ENCODE measurements at regions not wholly inside any gene's neighbourhood (a gene's known extent, or its start where the extent isn't known, plus 50 kb on each side); places are given as distances from the start of the nearest gene placed in this dataset.

- TF ChIP-seq POLR2A (IDR thresholded peaks at IDR 0.05; ENCODE audit: low read depth, low read length) (no peak), POLR2AphosphoS5 (IDR thresholded peaks at IDR 0.05; ENCODE audit: low read depth, low read length) (no peak), TAF1 (IDR thresholded peaks at IDR 0.05; ENCODE audit: borderline replicate concordance, low read depth, low read length) (no peak)
Measured at GRCh38 chr1:29586991-29587745, 350.8 kb downstream of the PTPRU start.
